Activated gamma-delta T cell (primary cell): ENCODE measurements at regions not wholly inside any gene's neighbourhood (a gene's known extent, or its start where the extent isn't known, plus 50 kb on each side); places are given as distances from the start of the nearest gene placed in this dataset.
"Not testable (repeated sequence)": the region's sequence is repeated elsewhere in the genome, so short reads cannot be mapped to it uniquely, and the experiment has no call there.

Experiments used
- DNase-seq: peaks from one replicate; lab custom pipeline; 2025; lab: John Stamatoyannopoulos, UW

GRCh38 chr2:60357996-60358395, 195.5 kb downstream of the BCL11A start:
- DNase-seq, result no peak

- no peak for DNase-seq
These were observed 197.1 kb downstream of the BCL11A start for GRCh38 chr2:60356346-60356745.

GRCh38 chr2:60355849-60356261, 197.6 kb downstream of the BCL11A start:
- DNase-seq, result no peak

GRCh38 chr2:60354713-60355112, 198.7 kb downstream of the BCL11A start:
- DNase-seq, result no peak

- DNase-seq, result no peak
These were observed 199.6 kb downstream of the BCL11A start for GRCh38 chr2:60353863-60354262.

GRCh38 chr2:60353406-60353800, 200.1 kb downstream of the BCL11A start:
- DNase-seq, result no peak

GRCh38 chr2:60352491-60353405, 200.7 kb downstream of the BCL11A start:
- DNase-seq, result no peak

GRCh38 chr2:60351802-60352201, 201.7 kb downstream of the BCL11A start:
- no peak for DNase-seq

- no peak for DNase-seq
These were observed 202.1 kb downstream of the BCL11A start for GRCh38 chr2:60351321-60351720.

GRCh38 chr2:60350791-60351190, 202.7 kb downstream of the BCL11A start:
- DNase-seq, result no peak

- no peak for DNase-seq
These were observed 205.7 kb downstream of the BCL11A start for GRCh38 chr2:60347781-60348180.

GRCh38 chr2:60342491-60342890, 211.0 kb downstream of the BCL11A start:
- not testable (repeated sequence) for DNase-seq

- DNase-seq, result no peak
These were observed 212.3 kb downstream of the BCL11A start for GRCh38 chr2:60341151-60341550.

- no peak for DNase-seq
These were observed 214.2 kb downstream of the BCL11A start for GRCh38 chr2:60339286-60339685.

- DNase-seq, result no peak
These were observed 216.3 kb downstream of the BCL11A start for GRCh38 chr2:60337142-60337497.

- no peak for DNase-seq
These were observed 216.9 kb downstream of the BCL11A start for GRCh38 chr2:60336442-60337141.

- no peak for DNase-seq
These were observed 217.8 kb downstream of the BCL11A start for GRCh38 chr2:60335533-60336237.

- no peak for DNase-seq
These were observed 218.8 kb downstream of the BCL11A start for GRCh38 chr2:60334610-60335009.

- DNase-seq, result no peak
These were observed 220.2 kb downstream of the BCL11A start for GRCh38 chr2:60333264-60333663.

GRCh38 chr2:60331115-60331809, 222.2 kb downstream of the BCL11A start:
- no peak for DNase-seq

GRCh38 chr2:60329225-60329624, 224.2 kb downstream of the BCL11A start:
- DNase-seq, result no peak

- no peak for DNase-seq
These were observed 228.9 kb downstream of the BCL11A start for GRCh38 chr2:60324536-60324935.
